HEK293 (cell line): ENCODE measurements at regions not wholly inside any gene's neighbourhood (a gene's known extent, or its start where the extent isn't known, plus 50 kb on each side); places are given as distances from the start of the nearest gene placed in this dataset.
A peak's percentile ranks its signal among the peaks of the same experiment; 100 is the strongest.
"Not testable (repeated sequence)": the region's sequence is repeated elsewhere in the genome, so short reads cannot be mapped to it uniquely, and the experiment has no call there.

Source experiments
- CTCF ChIA-PET: fragments of 350-600 bp; formaldehyde crosslinking; extraction: SDS; loops from one replicate; lab custom pipeline; 2021; ENCODE audit warnings: antibody characterized with exemption; lab: Yijun Ruan, JAX
- POLR2A ChIA-PET: fragments of 300-600 bp; formaldehyde crosslinking; extraction: SDS; loops from one replicate; lab custom pipeline; 2020; ENCODE audit warnings: antibody characterized with exemption, inconsistent platforms; lab: Yijun Ruan, JAX
- H3K27ac ChIP-seq: fragments of 200-500 bp; sonication (Bioruptor generic); 2 replicates; pipeline ENCODE4 v1.5.1; 2014; ENCODE audit warnings: low read depth, low read length, control low read depth, inconsistent platforms; ENCODE audit errors: extremely low read depth
- H3K36me3 ChIP-seq, 2 experiments: fragments of 200-500 bp in 1 of 2; sonication (Bioruptor generic) in 1 of 2; 1 replicate in 1 of 2; 2 replicates in 1 of 2; pipeline ENCODE4 v1.5.1; 2014 to 2017; ENCODE audit warnings: inconsistent platforms in 2 of 2, low read length in 2 of 2; ENCODE audit not compliant: control insufficient read depth in 2 of 2, insufficient read depth in 1 of 2
- H3K4me1 ChIP-seq: fragments of 200-500 bp; sonication (Bioruptor generic); 2 replicates; pipeline ENCODE4 v1.5.1; 2014; ENCODE audit warnings: mild to moderate bottlenecking, low read length, inconsistent platforms; ENCODE audit not compliant: control insufficient read depth, insufficient read depth
- H3K4me3 ChIP-seq: 2 replicates; pipeline ENCODE4 v1.5.1; 2011; ENCODE audit warnings: low read depth, mild to moderate bottlenecking, control low read depth, low read length, moderate library complexity
- H3K9me3 ChIP-seq: fragments of 200-500 bp; sonication (Bioruptor generic); 2 replicates; pipeline ENCODE4 v1.5.1; 2014; ENCODE audit warnings: low read depth, low read length, inconsistent platforms; ENCODE audit not compliant: control insufficient read depth, insufficient read depth
- GLIS1 ChIP-seq: fragments of 450-650 bp; formaldehyde crosslinking; IDR thresholded peaks from 2 replicates; pipeline ENCODE4 v1.5.1; 2016; ENCODE audit warnings: missing biosample characterization, missing genetic modification characterization
- KLF16 ChIP-seq: fragments of 450-650 bp; formaldehyde crosslinking; IDR thresholded peaks from 2 replicates; pipeline ENCODE4 v1.5.1; 2017; ENCODE audit warnings: missing biosample characterization, missing genetic modification characterization
- OSR2 ChIP-seq: fragments of 450-650 bp; formaldehyde crosslinking; IDR thresholded peaks from 2 replicates; pipeline ENCODE4 v1.5.1; 2016; ENCODE audit warnings: missing biosample characterization, missing genetic modification characterization
- SCRT1 ChIP-seq: fragments of 450-650 bp; formaldehyde crosslinking; IDR thresholded peaks from 2 replicates; pipeline ENCODE4 v1.5.1; 2016; ENCODE audit warnings: missing biosample characterization, missing genetic modification characterization, borderline replicate concordance
- SP7 ChIP-seq: fragments of 450-650 bp; formaldehyde crosslinking; IDR thresholded peaks from 2 replicates; pipeline ENCODE4 v1.5.1; 2016; ENCODE audit warnings: missing biosample characterization, missing genetic modification characterization
- TRIM28 ChIP-seq: IDR thresholded peaks from 2 replicates; pipeline ENCODE4 v1.6.1; 2011; ENCODE audit warnings: low read length, control low read depth, borderline replicate concordance
- WT1 ChIP-seq: fragments of 450-650 bp; formaldehyde crosslinking; IDR thresholded peaks from 2 replicates; pipeline ENCODE4 v1.5.1; 2016; ENCODE audit warnings: missing biosample characterization, missing genetic modification characterization
- ZBTB17 ChIP-seq: fragments of 450-650 bp; formaldehyde crosslinking; IDR thresholded peaks from 2 replicates; pipeline ENCODE4 v1.5.1; 2016; ENCODE audit warnings: missing biosample characterization, missing genetic modification characterization
- ZNF146 ChIP-seq: fragments of 450-650 bp; formaldehyde crosslinking; IDR thresholded peaks from 2 replicates; pipeline ENCODE4 v1.5.1; 2016; ENCODE audit warnings: missing biosample characterization, missing genetic modification characterization
- ZNF223 ChIP-seq: fragments of 450-650 bp; formaldehyde crosslinking; IDR thresholded peaks from 2 replicates; pipeline ENCODE4 v1.5.1; 2016; ENCODE audit warnings: missing biosample characterization, missing genetic modification characterization
- ZNF23 ChIP-seq: fragments of 450-650 bp; formaldehyde crosslinking; IDR thresholded peaks from 2 replicates; pipeline ENCODE4 v1.5.1; 2016; ENCODE audit warnings: missing biosample characterization, missing genetic modification characterization, borderline replicate concordance
- ZNF596 ChIP-seq: fragments of 450-650 bp; IDR thresholded peaks from 2 replicates; pipeline ENCODE4 v1.5.0; 2018; ENCODE audit warnings: missing biosample characterization, mild to moderate bottlenecking, missing genetic modification characterization, moderate library complexity
- ZNF610 ChIP-seq: fragments of 450-650 bp; formaldehyde crosslinking; IDR thresholded peaks from 2 replicates; pipeline ENCODE4 v1.5.1; 2016; ENCODE audit warnings: missing biosample characterization, missing genetic modification characterization, borderline replicate concordance
- ZNF785 ChIP-seq: fragments of 450-650 bp; formaldehyde crosslinking; IDR thresholded peaks from 2 replicates; pipeline ENCODE4 v1.5.1; 2016; ENCODE audit warnings: missing biosample characterization, missing genetic modification characterization
- TF ChIP-seq, protein P1 (sequence below): fragments of 450-650 bp; formaldehyde crosslinking; IDR thresholded peaks from 2 replicates; pipeline ENCODE4 v1.5.1; 2016; ENCODE audit warnings: missing biosample characterization, missing genetic modification characterization
- TF ChIP-seq, protein P2 (sequence below): fragments of 450-650 bp; formaldehyde crosslinking; IDR thresholded peaks from 2 replicates; pipeline ENCODE4 v1.5.1; 2016; ENCODE audit warnings: missing biosample characterization, missing genetic modification characterization
- TF ChIP-seq, protein P3 (sequence below): fragments of 450-650 bp; formaldehyde crosslinking; optimal IDR thresholded peaks from 2 replicates; pipeline ENCODE3; 2016; ENCODE audit warnings: missing biosample characterization, mild to moderate bottlenecking, missing genetic modification characterization

DNA sequence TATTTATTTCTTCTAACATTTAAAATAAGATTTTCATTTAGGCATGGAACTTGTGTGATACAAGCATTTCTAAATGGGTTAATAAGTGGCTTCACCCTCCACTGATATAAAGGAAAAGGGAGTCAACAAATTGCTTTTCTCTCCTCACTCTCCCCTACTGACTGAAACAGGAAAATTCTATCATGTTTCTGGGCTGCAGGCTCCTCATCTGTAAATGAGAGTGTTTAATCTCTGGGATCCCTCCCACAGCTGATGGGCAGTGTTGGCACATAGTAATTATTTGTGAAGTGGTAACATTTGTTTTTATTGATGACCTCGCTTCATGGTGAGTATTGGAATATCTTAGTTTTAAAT, 69.8 kb upstream of the WARS2 start:
- CTCF ChIA-PET, result no interaction called here

DNA sequence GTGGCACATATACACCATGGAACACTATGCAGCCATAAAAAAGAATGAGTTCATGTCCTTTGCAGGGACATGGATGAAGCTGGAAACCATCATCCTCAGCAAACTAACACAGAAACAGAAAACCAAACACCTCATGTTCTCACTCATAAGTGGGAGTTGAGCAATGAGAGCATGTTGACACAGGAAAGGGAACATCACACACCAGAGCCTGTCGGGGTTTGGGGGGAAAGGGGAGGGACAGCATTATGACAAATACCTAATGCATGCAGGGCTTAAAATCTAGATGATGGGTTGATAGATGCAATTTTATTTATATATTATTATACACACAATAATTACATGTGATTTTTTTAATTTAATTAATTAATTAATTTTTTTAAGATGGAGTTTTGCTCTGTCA, 72.8 kb upstream of the WARS2 start:
- H3K4me3 ChIP-seq, H3K9me3 ChIP-seq, H3K4me1 ChIP-seq, H3K27ac ChIP-seq, H3K36me3 ChIP-seq, POLR2A ChIA-PET, CTCF ChIA-PET: not testable (repeated sequence)
- peak; percentile 53; the same call in 1 of the 2 replicates for TF ChIP-seq ZNF146 (tag by site-specific recombination)

More for the DNA sequence above, 69.8 kb upstream of the WARS2 start:
- no peak overlapping the region for H3K4me3 ChIP-seq
- no peaks in the 10 kb centered on the region for H3K9me3 ChIP-seq
- POLR2A ChIA-PET, result no interaction called here
- peaks cover 0 to 3% of the 10 kb centered on the region in 2 experiments; a peak in 1 of 3 replicates for H3K36me3 ChIP-seq
- TF ChIP-seq, protein P1, sequence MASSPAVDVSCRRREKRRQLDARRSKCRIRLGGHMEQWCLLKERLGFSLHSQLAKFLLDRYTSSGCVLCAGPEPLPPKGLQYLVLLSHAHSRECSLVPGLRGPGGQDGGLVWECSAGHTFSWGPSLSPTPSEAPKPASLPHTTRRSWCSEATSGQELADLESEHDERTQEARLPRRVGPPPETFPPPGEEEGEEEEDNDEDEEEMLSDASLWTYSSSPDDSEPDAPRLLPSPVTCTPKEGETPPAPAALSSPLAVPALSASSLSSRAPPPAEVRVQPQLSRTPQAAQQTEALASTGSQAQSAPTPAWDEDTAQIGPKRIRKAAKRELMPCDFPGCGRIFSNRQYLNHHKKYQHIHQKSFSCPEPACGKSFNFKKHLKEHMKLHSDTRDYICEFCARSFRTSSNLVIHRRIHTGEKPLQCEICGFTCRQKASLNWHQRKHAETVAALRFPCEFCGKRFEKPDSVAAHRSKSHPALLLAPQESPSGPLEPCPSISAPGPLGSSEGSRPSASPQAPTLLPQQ (tag by site-specific recombination), result no peak
- TF ChIP-seq OSR2 (tag by site-specific recombination) (no peak), SP7 (tag by site-specific recombination) (0 out of 2 replicates have a peak, but pooled peaks have one; percentile 15), ZNF596 (no peak), GLIS1 (tag by site-specific recombination) (0 out of 2 replicates have a peak, but pooled peaks have one; percentile 1)
- H3K4me1 ChIP-seq, result peaks cover 7% of the 10 kb centered on the region; the same call in 1 of the 2 replicates
- H3K27ac ChIP-seq, result no peak overlapping the region

DNA sequence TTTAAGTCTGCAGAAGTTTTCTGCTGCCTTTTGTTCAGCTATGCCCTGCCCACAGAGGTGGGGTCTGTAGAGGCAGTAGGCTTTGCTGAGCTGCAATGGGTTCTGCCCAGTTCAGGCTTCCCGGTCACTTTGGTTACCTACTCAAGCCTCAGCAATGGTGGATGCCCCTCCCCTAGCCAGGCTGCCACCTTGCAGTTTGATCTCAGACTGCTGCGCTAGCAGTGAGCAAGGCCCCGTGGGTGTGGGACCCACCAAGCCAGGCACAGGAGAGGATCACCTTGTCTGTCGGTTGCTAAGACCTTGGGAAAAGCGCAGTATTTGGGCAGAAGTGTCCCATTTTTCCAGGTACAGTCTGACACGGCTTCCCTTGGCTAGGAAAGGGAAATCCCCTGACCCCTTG, 74.5 kb upstream of the WARS2 start:
- CTCF ChIA-PET, result interaction anchor here (0.6 kb wide), 1 partner anchor 61 kb away, joined by 3 read pairs; no protein-coding TSS in a partner anchor
- H3K4me3 ChIP-seq, POLR2A ChIA-PET: not testable (repeated sequence)

DNA sequence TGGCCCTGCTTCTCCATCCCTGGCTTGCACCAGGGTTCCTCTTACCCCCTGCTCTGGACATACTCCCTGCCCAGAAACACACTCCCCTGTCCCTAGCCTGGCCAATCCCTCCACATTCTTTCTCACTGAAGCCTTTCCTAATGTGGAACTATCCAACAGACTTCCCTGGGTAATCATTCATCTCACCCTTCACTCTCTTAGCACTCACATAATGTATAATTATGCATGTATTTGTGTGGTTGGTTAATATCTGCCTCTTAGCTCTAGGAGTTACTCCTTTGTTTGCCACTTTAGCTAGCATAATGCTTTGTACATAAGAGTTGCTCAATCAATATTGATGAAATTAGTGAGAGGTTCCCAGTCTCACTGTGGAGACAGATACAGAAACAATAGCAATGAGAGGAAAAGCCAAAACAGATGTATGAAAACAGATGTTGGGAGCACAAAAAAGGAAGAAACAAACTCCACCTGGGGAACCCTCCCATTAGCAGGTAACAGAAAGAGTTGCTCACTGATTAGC, 76.9 kb upstream of the WARS2 start:
- TF ChIP-seq ZNF23 (tag by site-specific recombination) (no peak), SCRT1 (tag by site-specific recombination) (no peak), ZNF610 (tag by site-specific recombination) (no peak)
- TF ChIP-seq, protein P1 (tag by site-specific recombination), result no peak
- TF ChIP-seq, all 188 proteins: peak for 0
- no peaks in the 10 kb centered on the region for H3K4me1 ChIP-seq
- H3K27ac ChIP-seq, result no peak overlapping the region
- ChIA-PET POLR2A (no interaction called here), CTCF (interaction anchor here (0.5 to 0.8 kb wide), 2 partner anchors 58 to 113 kb away, joined by 6 read pairs; no protein-coding TSS in a partner anchor)
- peaks cover 0 to 4% of the 10 kb centered on the region in 2 experiments; a peak in 1 of 3 replicates for H3K36me3 ChIP-seq
- no peaks in the 10 kb centered on the region for H3K9me3 ChIP-seq
- no peak overlapping the region for H3K4me3 ChIP-seq

More for the DNA sequence above, 74.5 kb upstream of the WARS2 start:
- H3K4me1 ChIP-seq, H3K27ac ChIP-seq, H3K9me3 ChIP-seq, H3K36me3 ChIP-seq: not testable (repeated sequence)

DNA sequence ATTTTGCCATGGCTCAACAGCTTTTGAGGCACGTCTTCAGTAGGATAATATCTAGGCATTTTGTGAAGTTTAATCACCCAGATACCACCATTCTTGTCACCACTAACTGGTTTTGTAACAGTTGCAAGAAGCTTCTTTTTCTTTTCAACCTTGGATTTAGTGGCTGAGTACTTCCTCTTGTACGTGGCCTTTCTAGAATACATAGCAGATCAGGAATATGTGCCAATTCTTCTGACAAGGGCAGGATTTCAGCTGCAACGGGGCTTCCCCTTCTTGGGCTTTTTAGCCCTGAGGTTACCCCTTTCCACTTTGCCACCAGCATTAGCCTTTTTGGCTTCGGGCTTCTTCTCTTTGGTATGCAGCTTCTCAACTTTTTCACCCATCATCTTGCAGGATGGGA, 79.3 kb upstream of the WARS2 start:
- POLR2A ChIA-PET, result no interaction called here
- no peaks in the 10 kb centered on the region for H3K9me3 ChIP-seq
- no peaks in the 10 kb centered on the region for H3K4me1 ChIP-seq
- H3K27ac ChIP-seq, result no peak overlapping the region
- H3K4me3 ChIP-seq, result no peak overlapping the region
- peaks cover 0 to 4% of the 10 kb centered on the region in 2 experiments; a peak in 1 of 3 replicates for H3K36me3 ChIP-seq
- CTCF ChIA-PET, result no interaction called here
- TF ChIP-seq, protein P2, sequence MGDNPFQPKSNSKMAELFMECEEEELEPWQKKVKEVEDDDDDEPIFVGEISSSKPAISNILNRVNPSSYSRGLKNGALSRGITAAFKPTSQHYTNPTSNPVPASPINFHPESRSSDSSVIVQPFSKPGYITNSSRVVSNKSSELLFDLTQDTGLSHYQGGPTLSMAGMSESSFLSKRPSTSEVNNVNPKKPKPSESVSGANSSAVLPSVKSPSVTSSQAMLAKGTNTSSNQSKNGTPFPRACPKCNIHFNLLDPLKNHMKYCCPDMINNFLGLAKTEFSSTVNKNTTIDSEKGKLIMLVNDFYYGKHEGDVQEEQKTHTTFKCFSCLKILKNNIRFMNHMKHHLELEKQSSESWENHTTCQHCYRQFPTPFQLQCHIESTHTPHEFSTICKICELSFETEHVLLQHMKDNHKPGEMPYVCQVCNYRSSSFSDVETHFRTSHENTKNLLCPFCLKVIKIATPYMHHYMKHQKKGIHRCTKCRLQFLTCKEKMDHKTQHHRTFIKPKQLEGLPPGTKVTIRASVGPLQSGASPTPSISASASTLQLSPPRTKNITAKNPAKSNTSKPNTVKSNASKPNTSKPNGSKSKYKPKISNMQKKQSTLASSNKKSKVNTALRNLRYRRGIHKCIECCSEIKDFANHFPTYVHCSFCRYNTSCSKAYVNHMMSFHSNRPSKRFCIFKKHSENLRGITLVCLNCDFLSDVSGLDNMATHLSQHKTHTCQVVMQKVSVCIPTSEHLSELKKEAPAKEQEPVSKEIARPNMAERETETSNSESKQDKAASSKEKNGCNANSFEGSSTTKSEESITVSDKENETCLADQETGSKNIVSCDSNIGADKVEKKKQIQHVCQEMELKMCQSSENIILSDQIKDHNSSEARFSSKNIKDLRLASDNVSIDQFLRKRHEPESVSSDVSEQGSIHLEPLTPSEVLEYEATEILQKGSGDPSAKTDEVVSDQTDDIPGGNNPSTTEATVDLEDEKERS (tag by site-specific recombination), result no peak
- TF ChIP-seq ZNF223 (tag by site-specific recombination) (no peak), KLF16 (tag by site-specific recombination) (no peak), WT1 (tag by site-specific recombination) (no peak), ZNF785 (tag by site-specific recombination) (no peak), ZBTB17 (no peak), TRIM28 (no peak)
- TF ChIP-seq, protein P3, sequence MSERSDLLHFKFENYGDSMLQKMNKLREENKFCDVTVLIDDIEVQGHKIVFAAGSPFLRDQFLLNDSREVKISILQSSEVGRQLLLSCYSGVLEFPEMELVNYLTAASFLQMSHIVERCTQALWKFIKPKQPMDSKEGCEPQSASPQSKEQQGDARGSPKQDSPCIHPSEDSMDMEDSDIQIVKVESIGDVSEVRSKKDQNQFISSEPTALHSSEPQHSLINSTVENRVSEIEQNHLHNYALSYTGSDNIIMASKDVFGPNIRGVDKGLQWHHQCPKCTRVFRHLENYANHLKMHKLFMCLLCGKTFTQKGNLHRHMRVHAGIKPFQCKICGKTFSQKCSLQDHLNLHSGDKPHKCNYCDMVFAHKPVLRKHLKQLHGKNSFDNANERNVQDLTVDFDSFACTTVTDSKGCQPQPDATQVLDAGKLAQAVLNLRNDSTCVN (tag by site-specific recombination), result no peak
